Rectal smooth muscle tissue (tissue), 1 donor: ENCODE measurements at regions not wholly inside any gene's neighbourhood (a gene's known extent, or its start where the extent isn't known, plus 50 kb on each side); places are given as distances from the start of the nearest gene placed in this dataset.
"Not testable (repeated sequence)": the region's sequence is repeated elsewhere in the genome, so short reads cannot be mapped to it uniquely, and the experiment has no call there.

Experiments
- H3K27ac ChIP-seq: one replicate; pipeline ENCODE4 v1.7.0; 2013; ENCODE audit warnings: low read depth, low read length, inconsistent platforms
- H3K27me3 ChIP-seq: one replicate; pipeline ENCODE4 v1.7.0; 2013; ENCODE audit warnings: low read length; ENCODE audit not compliant: control insufficient read depth, insufficient read depth
- H3K36me3 ChIP-seq: one replicate; pipeline ENCODE4 v1.7.0; 2013; ENCODE audit warnings: low read length; ENCODE audit not compliant: control insufficient read depth, insufficient read depth
- H3K4me1 ChIP-seq: one replicate; pipeline ENCODE4 v1.7.0; 2013; ENCODE audit warnings: low read length; ENCODE audit not compliant: control insufficient read depth, insufficient read depth
- H3K4me3 ChIP-seq: one replicate; pipeline ENCODE4 v1.7.0; 2013; ENCODE audit warnings: low read length
- H3K9ac ChIP-seq: one replicate; pipeline ENCODE4 v1.7.0; 2013; ENCODE audit warnings: low read length

DNA sequence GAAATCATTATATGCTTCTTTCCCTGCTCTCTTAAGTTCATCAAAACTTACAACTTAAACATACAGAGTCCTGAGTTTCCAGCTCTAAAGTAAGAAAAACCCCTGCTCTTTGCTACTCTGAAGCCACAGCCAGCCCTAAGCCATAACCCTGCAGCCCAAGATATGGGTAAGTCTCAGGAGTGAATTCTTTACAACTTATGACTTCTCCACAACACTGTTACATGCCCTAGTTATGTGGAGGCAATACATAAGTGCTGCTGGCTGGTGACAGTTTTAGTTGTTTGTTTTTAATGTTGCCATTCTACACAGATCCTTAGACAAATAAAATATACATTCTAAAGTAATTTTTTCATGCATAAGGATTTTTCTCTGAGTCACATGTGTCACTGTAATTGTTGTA lies 100.2 kb downstream of the FBXO8 start:
- no peak overlapping the region for H3K9ac ChIP-seq
- no peaks in the 10 kb centered on the region for H3K27me3 ChIP-seq
- no peaks in the 10 kb centered on the region for H3K36me3 ChIP-seq
- no peaks in the 10 kb centered on the region for H3K4me1 ChIP-seq
- H3K27ac ChIP-seq, result no peak overlapping the region
- no peak overlapping the region for H3K4me3 ChIP-seq

DNA sequence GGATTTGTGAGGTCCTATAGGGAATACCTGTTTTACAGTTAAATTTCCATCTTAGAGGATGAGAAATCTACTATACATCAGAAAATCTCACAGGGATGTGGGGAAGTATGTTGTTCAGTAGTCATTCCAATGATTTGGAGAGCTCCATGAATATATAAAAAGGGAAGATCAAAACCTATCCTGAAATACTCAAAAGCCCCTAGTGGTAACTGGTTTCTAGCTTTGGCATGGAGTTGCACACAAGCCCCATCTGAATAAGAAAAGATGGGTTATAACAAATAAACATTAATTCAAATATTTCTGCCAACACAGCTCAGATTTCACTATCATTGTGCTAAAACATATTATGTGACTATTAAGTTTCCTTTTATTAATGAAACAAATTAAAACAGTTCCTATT lies 101.6 kb downstream of the FBXO8 start:
- peaks cover 6% of the 10 kb centered on the region for H3K4me1 ChIP-seq
- H3K27ac ChIP-seq, result no peak overlapping the region
- no peak overlapping the region for H3K4me3 ChIP-seq
- H3K36me3 ChIP-seq, result no peaks in the 10 kb centered on the region
- no peak overlapping the region for H3K9ac ChIP-seq
- H3K27me3 ChIP-seq, result no peaks in the 10 kb centered on the region

DNA sequence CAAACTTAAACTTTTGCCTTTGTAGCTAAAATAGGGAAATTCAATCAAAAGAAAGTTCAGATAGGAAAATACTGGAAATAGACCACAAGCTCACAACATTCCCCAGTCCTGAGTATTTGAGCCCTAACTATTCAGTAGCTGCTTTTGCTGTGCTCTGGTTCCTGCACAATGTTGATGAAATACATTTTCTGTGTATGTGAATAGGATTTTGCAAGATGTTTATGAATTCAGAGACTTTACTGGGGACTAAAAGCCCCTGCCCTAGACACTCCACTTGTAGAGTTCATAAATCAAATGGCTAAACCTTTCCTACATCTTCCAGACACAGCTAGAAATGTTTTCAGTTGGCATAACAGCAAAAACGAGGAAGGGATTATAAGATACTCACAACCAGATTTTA lies 105.9 kb downstream of the FBXO8 start:
- no peak overlapping the region for H3K9ac ChIP-seq
- no peaks in the 10 kb centered on the region for H3K27me3 ChIP-seq
- no peaks in the 10 kb centered on the region for H3K36me3 ChIP-seq
- H3K4me3 ChIP-seq, result no peak overlapping the region
- H3K4me1 ChIP-seq, result peaks cover 11% of the 10 kb centered on the region
- H3K27ac ChIP-seq, result no peak overlapping the region

DNA sequence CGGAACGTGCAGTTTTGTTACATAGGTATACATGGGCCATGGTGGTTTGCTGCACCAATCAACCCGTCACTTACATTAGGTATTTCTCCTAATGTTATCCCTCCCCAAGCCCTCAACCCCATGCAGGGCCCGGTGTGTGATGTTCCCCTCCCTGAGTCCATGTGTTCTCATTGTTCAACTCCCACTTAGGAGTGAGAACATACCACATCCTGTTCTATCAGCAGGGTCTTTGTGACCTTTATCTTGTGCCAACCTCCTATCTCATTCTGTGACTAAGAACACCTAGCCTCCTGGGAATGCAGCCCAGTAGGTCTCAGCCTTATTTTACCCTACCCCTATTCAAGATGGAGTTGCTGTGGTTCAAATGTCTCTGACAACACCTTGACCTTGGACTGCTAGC lies 107.6 kb downstream of the FBXO8 start:
- H3K27ac ChIP-seq, H3K27me3 ChIP-seq, H3K4me3 ChIP-seq, H3K36me3 ChIP-seq, H3K9ac ChIP-seq: not testable (repeated sequence)
- H3K4me1 ChIP-seq, result peaks cover 11% of the 10 kb centered on the region

DNA sequence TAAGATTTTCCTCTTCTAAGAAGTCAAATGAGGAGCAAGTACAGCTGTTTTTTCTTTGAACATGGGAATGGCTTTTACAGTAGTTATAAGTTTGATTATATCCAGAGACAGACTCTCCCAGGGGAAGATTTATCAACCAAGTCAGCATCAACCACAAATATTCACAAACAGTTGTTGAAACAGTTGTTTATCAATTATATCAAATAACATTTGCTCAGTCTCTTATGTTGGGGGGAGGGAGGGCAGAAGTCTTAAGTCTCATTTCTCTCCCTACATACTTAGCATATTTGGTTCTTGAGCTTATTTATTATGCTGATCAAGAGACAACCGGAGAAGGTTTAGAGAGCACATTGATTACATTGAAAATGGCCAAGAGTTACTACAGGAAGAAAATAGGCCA lies 110.1 kb downstream of the FBXO8 start:
- Histone ChIP-seq H3K4me3 (no peak overlapping the region), H3K9ac (no peak overlapping the region), H3K4me1 (peaks cover 11% of the 10 kb centered on the region)

DNA sequence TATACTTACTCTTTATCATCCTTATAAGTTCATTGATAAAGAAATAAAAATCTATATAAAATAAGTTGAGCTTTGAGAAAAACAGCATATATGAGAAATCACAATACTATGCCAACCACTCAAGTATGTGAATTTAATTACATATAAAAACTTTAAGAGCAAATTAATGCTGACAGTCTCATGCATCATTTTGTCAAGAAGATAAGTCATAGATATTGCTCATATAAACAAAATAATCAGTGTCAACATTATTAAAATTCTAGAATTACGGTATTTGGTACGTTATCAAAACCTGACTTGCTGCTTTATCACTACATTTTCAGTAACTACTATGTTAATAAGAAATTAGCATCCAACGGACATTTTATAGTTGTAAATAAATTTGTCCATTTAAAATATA lies 111.2 kb downstream of the FBXO8 start:
- H3K27me3 ChIP-seq, result no peaks in the 10 kb centered on the region
- H3K4me3 ChIP-seq, result no peak overlapping the region
- H3K4me1 ChIP-seq, result peaks cover 5% of the 10 kb centered on the region
- no peaks in the 10 kb centered on the region for H3K36me3 ChIP-seq
- H3K27ac ChIP-seq, result no peak overlapping the region
- H3K9ac ChIP-seq, result no peak overlapping the region

More for the DNA sequence above, 110.1 kb downstream of the FBXO8 start:
- H3K36me3 ChIP-seq, result no peaks in the 10 kb centered on the region
- H3K27ac ChIP-seq, result no peak overlapping the region
- no peaks in the 10 kb centered on the region for H3K27me3 ChIP-seq

DNA sequence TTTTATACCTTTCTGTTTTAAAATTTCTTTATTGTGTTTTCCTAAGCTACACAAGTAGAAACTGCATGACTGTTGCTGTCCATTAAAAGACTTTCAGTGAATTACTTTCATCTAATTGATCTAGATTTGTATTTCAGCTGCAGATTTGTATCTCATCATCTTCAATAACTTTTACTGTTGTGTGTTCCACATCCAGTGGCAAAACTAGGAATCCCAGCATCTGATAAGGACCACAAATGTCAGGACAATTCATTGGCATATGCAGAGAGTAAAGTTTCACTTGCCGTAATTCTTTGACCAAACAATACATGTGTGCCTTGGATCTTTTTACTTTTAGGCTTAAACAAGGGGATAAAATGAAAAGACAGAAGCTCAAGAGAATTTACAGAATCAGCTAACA lies 112.6 kb downstream of the FBXO8 start:
- H3K27ac ChIP-seq, result no peak overlapping the region
- H3K9ac ChIP-seq, result no peak overlapping the region
- no peak overlapping the region for H3K4me3 ChIP-seq
- H3K36me3 ChIP-seq, result no peaks in the 10 kb centered on the region
- H3K4me1 ChIP-seq, result peaks cover 5% of the 10 kb centered on the region
- H3K27me3 ChIP-seq, result no peaks in the 10 kb centered on the region

DNA sequence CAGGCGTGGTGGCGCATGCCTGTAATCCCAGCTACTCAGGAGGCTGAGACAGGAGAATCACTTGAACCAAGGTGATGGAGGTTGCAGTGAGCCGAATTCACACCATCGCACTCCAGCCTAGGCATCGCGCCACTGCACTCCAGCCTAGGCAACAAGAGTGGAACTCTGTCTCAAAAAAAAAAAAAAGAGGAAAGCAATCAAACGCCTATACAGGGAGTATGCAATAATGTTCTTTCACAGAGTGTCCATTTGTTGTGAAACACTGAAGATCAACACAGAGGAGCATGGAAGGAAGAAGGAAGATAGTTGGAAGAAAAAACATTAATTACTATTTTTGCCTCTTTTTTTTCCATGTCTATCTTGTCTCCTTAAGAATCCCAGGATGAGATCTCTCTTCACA lies 113.4 kb downstream of the FBXO8 start:
- H3K9ac ChIP-seq, result no peak overlapping the region
- H3K4me1 ChIP-seq, result peaks cover 5% of the 10 kb centered on the region
- H3K4me3 ChIP-seq, result no peak overlapping the region
- H3K27ac ChIP-seq, result no peak overlapping the region
- no peaks in the 10 kb centered on the region for H3K27me3 ChIP-seq
- H3K36me3 ChIP-seq, result no peaks in the 10 kb centered on the region

DNA sequence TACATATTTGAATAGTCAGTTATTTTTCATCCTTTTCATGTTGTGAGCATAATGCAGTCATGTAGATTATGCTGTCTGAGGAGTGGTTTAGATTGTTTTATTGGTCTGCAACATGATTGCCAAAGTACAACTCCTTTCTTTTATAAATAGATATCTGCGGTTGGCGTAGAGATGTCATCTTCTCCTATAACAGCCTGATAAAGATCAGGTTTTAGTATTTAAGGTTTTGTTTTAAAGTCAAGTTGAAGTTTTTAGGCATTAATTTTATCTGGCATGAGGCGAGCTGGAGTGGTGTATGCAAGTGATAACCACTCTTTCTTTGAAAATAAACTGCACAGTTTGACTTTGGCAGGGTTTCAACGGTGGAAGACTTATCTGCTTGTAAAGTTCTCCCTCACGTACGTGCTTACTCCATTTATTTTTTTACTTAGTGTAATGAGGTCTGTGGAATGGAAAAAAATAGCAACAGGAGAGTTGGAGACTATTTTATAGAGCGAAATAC lies 126.3 kb downstream of the FBXO8 start:
- no peak overlapping the region for H3K9ac ChIP-seq
- no peak overlapping the region for H3K4me3 ChIP-seq
- peak overlapping the region; percentile 10 for H3K27ac ChIP-seq

DNA sequence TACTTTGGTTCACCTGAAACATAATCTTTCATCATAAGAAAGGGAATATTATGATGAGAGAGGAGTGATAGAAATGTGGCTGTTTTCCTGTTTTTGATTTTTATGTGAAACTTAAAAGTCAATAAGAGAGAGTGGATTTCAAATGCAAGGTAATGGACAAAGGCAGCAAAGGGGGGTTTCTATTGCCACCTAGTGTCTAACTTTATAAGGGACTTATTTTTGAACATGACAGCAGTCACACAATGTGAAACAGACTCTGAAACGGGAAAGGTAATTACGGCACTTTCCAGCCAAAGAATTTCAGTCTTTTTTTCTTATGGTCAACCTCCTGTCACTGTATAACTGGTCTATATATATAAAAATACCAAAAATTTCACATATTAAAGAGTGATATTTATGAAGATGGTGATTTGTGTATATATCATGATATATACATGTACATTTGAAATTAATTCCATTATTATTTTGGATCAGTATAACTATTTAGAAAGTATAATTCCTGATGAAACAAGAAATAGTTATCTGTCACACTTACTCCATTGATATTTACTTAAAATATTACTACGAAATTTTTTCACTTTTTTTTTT lies 127.1 kb downstream of the FBXO8 start:
- Histone ChIP-seq H3K9ac (no peak overlapping the region), H3K36me3 (no peaks in the 10 kb centered on the region), H3K4me3 (no peak overlapping the region), H3K27me3 (no peaks in the 10 kb centered on the region), H3K4me1 (peaks cover 14% of the 10 kb centered on the region), H3K27ac (peak overlapping the region; percentile 77)

More for the DNA sequence above, 126.3 kb downstream of the FBXO8 start:
- Histone ChIP-seq H3K36me3 (no peaks in the 10 kb centered on the region), H3K27me3 (no peaks in the 10 kb centered on the region), H3K4me1 (peaks cover 14% of the 10 kb centered on the region)

DNA sequence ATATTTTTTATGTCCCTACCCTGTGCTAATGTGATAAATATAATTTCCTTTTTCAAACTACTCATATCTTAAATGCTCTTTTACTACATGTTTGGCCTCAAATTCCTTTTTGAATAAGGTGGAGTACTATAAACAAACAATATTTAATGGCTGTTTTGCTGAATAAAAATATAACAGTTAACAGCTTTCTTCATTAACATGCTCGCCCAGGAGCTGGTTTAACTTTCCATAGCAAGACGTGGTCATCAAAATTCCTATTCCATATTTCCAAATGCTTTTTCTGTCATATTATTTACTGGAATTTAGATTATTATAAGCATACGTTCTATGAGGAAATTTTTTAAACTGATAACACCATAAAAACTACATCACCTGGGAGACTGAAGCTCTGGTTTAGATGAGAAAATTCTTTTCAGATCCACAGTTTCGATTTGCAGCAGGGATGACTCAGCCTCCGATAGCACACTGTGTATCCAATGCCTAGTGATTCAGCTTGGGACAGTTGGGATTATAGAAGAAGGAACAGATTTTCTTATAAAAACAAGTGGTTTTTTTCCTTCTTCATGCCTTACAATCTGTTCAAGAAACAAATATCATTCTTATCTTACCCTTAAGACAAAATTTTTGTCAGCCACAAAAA lies 129.1 kb downstream of the FBXO8 start:
- Histone ChIP-seq H3K4me1 (peaks cover 18% of the 10 kb centered on the region), H3K36me3 (no peaks in the 10 kb centered on the region), H3K27me3 (no peaks in the 10 kb centered on the region), H3K27ac (peak overlapping the region; percentile 77), H3K4me3 (peak overlapping the region; percentile 34), H3K9ac (no peak overlapping the region)

DNA sequence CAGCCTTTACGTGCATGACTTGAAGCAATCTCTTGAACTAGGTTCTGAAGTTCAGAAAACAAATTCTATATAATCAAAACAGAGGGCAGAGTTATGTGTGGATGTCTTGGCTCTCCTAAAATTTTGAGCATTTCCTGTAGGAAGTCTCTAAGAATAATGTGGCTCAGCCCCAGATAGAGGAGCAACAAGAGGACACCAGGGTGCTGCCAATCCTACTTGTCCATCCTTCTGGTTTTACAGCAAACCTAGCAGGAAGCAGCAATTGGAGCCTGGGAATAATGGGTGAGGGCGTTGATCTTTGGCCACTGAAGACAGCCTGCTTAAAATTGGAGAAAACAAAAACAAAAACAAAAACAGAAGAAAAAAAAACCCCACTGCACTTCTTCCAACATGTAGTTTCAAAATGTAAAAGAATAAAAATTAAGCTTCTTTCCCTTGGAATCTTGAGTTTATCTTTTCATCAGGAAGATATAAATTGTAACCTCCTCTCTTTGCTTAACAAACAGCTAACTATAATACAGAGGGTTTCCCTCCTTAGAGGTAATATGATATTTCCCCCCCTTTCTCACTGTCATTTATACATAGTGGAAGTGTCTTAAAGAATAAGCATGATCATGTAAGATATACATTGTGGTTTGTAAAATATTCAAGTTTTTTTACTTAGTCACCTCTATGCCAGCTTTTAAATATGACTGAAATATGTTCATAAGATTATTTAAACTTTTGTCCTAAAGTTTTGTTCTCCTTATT lies 130.6 kb downstream of the FBXO8 start:
- H3K27ac ChIP-seq, result peak overlapping the region; percentile 63
- H3K27me3 ChIP-seq, result no peaks in the 10 kb centered on the region
- H3K9ac ChIP-seq, result no peak overlapping the region
- no peak overlapping the region for H3K4me3 ChIP-seq
- no peaks in the 10 kb centered on the region for H3K36me3 ChIP-seq
- H3K4me1 ChIP-seq, result peaks cover 26% of the 10 kb centered on the region
